ENCODE measurements at regions not wholly inside any gene's neighbourhood (a gene's known extent, or its start where the extent isn't known, plus 50 kb on each side); places are given as distances from the start of the nearest gene placed in this dataset.

DNA sequence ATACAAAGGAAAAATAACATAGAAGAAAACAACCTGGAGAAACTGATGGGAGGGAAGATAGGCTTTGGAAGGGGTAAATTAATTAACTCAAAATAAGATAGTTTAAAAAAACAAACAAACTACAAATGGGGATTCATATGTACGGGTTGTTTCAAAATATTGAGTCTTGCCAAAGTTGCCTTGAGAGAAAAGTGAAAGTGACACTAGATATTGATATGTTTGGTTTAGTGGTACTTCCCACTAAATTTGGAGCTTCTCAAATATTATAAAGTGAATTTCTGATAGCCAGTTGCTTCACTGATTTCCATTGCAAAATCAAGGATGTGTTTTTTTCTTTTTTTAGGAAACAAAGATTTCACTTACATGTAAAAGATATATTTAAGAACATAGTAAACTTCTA lies 149.5 kb upstream of the RUNX1 start:
- TF ChIP-seq POLR2AphosphoS5 (IDR thresholded peaks at IDR 0.05; ENCODE audit: low read depth, low read length) (no peak), POLR2A (IDR thresholded peaks at IDR 0.05; ENCODE audit: low read depth, low read length) (no peak)

Measured in GM12892 (cell line).